GM12878 (cell line): ENCODE measurements at regions not wholly inside any gene's neighbourhood (a gene's known extent, or its start where the extent isn't known, plus 50 kb on each side); places are given as distances from the start of the nearest gene placed in this dataset.

Source experiments
- ATAC-seq: fragments of 200-7000 bp; cut with Tn5 transposase; 3 replicates; pipeline ENCODE4 v1.9.1; 2020; ENCODE audit warnings: mild to moderate bottlenecking, moderate library complexity
- BruUV-seq: library from RNA; stranded (reverse); fragments of 400-500 nt; replicated peaks from 2 replicates; lab custom pipeline; 2021; lab: Mats Ljungman, UMichigan
- CTCF ChIA-PET: fragments of 300-600 bp; sonication (Branson Sonifier 250); formaldehyde crosslinking; extraction: SDS; loops from one replicate; lab custom pipeline; 2021; ENCODE audit warnings: inconsistent platforms; lab: Yijun Ruan, JAX
- POLR2A ChIA-PET: fragments of 350-600 bp; formaldehyde crosslinking; extraction: SDS; loops from one replicate; lab custom pipeline; 2021; ENCODE audit warnings: inconsistent platforms; lab: Charles Lee
- RAD21 ChIA-PET: fragments of 300-600 bp; sonication (Branson Sonifier 250); formaldehyde crosslinking; loops from one replicate; lab custom pipeline; 2023; ENCODE audit warnings: antibody characterized with exemption; ENCODE audit not compliant: unreplicated experiment; lab: Charles Lee
- SMC1A ChIA-PET: fragments of 300-600 bp; sonication (Branson Sonifier 250); formaldehyde crosslinking; loops from one replicate; lab custom pipeline; 2023; ENCODE audit not compliant: unreplicated experiment, uncharacterized antibody; lab: Charles Lee
- DNase-seq: peaks from one replicate; pipeline ENCODE4 v3.0.0-alpha.2; 2011; ENCODE audit warnings: low read depth, low spot score
- FAIRE-seq: peaks from 3 replicates; lab custom pipeline; 2011; peaks lifted over from hg19 to GRCh38; lab: Jason Lieb, UNC
- H2AFZ ChIP-seq: 2 replicates; pipeline ENCODE4 v1.6.0; 2011; ENCODE audit warnings: low read depth, low read length, control low read depth; ENCODE audit not compliant: control insufficient read depth
- H3K27ac ChIP-seq: 2 replicates; pipeline ENCODE4 v1.5.1; 2011; ENCODE audit warnings: control low read depth; ENCODE audit not compliant: control insufficient read depth, insufficient read depth
- H3K27me3 ChIP-seq, 2 experiments: replicated peaks in 1 of 2; 2 replicates each; pipeline versions ENCODE4 v1.6.0 to v1.6.1; 2011; ENCODE audit warnings: low read length in 1 of 2; ENCODE audit not compliant: control insufficient read depth in 2 of 2, insufficient read depth in 2 of 2
- H3K36me3 ChIP-seq, 2 experiments: 2 replicates each; pipeline ENCODE4 v1.5.1; 2011; ENCODE audit warnings: low read length in 1 of 2; ENCODE audit not compliant: control insufficient read depth in 2 of 2, insufficient read depth in 2 of 2
- H3K4me1 ChIP-seq: 2 replicates; pipeline ENCODE4 v1.6.1; 2011; ENCODE audit warnings: mild to moderate bottlenecking, low read length, moderate library complexity, mixed read lengths; ENCODE audit not compliant: control insufficient read depth, insufficient read depth
- H3K4me2 ChIP-seq: 2 replicates; pipeline ENCODE4 v1.6.0; 2011; ENCODE audit warnings: control low read depth; ENCODE audit not compliant: control insufficient read depth, insufficient read depth
- H3K4me3 ChIP-seq: fragments of 200-600 bp; sonication (generic); 2 replicates; pipeline ENCODE4 v1.5.1; 2016
- H3K79me2 ChIP-seq: 2 replicates; pipeline ENCODE4 v1.6.0; 2011; ENCODE audit warnings: low read length; ENCODE audit not compliant: control insufficient read depth, insufficient read depth
- H3K9ac ChIP-seq: 2 replicates; pipeline ENCODE4 v1.8.0; 2011; ENCODE audit warnings: low read length, control low read depth, mixed read lengths; ENCODE audit not compliant: control insufficient read depth, insufficient read depth
- H3K9me3 ChIP-seq: replicated peaks from 3 replicates; pipeline ENCODE4 v1.5.1; 2011; ENCODE audit warnings: mild to moderate bottlenecking, low read length; ENCODE audit not compliant: control insufficient read depth, insufficient read depth
- H4K20me1 ChIP-seq: 2 replicates; pipeline ENCODE4 v1.6.0; 2011; ENCODE audit not compliant: control insufficient read depth, insufficient read depth
- BCL3 ChIP-seq: IDR thresholded peaks from 2 replicates; pipeline ENCODE4 v1.6.1; 2011; ENCODE audit warnings: borderline replicate concordance, low read depth, mild to moderate bottlenecking, moderate library complexity, low read length; ENCODE audit not compliant: insufficient read depth, poor library complexity, severe bottlenecking
- CBFB ChIP-seq: IDR thresholded peaks from 2 replicates; pipeline ENCODE4 v1.6.1; 2016; ENCODE audit warnings: antibody characterized with exemption, low read depth
- CBX3 ChIP-seq: fragments of 200-600 bp; sonication (generic); IDR thresholded peaks from 2 replicates; pipeline ENCODE4 v1.6.1; 2016; ENCODE audit warnings: low read depth, borderline replicate concordance
- EED ChIP-seq: sonication (generic); IDR thresholded peaks from 2 replicates; pipeline ENCODE4 v1.6.1; 2016; ENCODE audit warnings: antibody characterized with exemption, low read depth
- KDM1A ChIP-seq: fragments of 200-600 bp; sonication (generic); IDR thresholded peaks from 2 replicates; pipeline ENCODE4 v1.6.1; 2016; ENCODE audit warnings: borderline replicate concordance
- MLLT1 ChIP-seq: fragments of 450-650 bp; IDR thresholded peaks from 2 replicates; pipeline ENCODE4 v1.6.1; 2016; ENCODE audit warnings: mild to moderate bottlenecking
- NFIC ChIP-seq: IDR thresholded peaks from 2 replicates; pipeline ENCODE4 v1.6.1; 2012; ENCODE audit warnings: low read depth, mild to moderate bottlenecking, inconsistent platforms, low read length, moderate library complexity
- NFXL1 ChIP-seq: fragments of 450-650 bp; IDR thresholded peaks from 2 replicates; pipeline ENCODE4 v1.6.1; 2017; ENCODE audit warnings: antibody characterized with exemption, mild to moderate bottlenecking, borderline replicate concordance
- NFYB ChIP-seq: IDR thresholded peaks from 2 replicates; pipeline ENCODE4 v1.6.1; 2011; ENCODE audit warnings: low read depth, mild to moderate bottlenecking, low read length, improper control_type of control experiment, moderate library complexity; ENCODE audit not compliant: insufficient read depth
- PAX5 ChIP-seq: IDR thresholded peaks from 2 replicates; pipeline ENCODE4 v1.6.1; 2011; ENCODE audit warnings: low read depth, low read length, borderline replicate concordance
- RFX5 ChIP-seq: IDR thresholded peaks from 2 replicates; pipeline ENCODE4 v1.6.1; 2011; ENCODE audit warnings: low read depth, low read length, improper control_type of control experiment
- RUNX3 ChIP-seq: IDR thresholded peaks from 2 replicates; pipeline ENCODE4 v1.6.1; 2012; ENCODE audit warnings: low read length, inconsistent platforms
- SIN3A ChIP-seq: IDR thresholded peaks from 2 replicates; pipeline ENCODE4 v1.6.1; 2012; ENCODE audit warnings: low read depth, low read length, improper control_type of control experiment
- STAT1 ChIP-seq: fragments of 450-650 bp; conservative IDR thresholded peaks from 2 replicates; pipeline ENCODE4 v1.6.1; 2014; ENCODE audit warnings: antibody characterized with exemption, mild to moderate bottlenecking
- TCF12 ChIP-seq: IDR thresholded peaks from 2 replicates; pipeline ENCODE4 v1.6.1; 2011; ENCODE audit warnings: low read depth, mild to moderate bottlenecking, low read length
- WRNIP1 ChIP-seq: IDR thresholded peaks from 2 replicates; pipeline ENCODE4 v1.6.1; 2011; ENCODE audit warnings: low read depth, low read length, improper control_type of control experiment, borderline replicate concordance
- ZBED1 ChIP-seq: IDR thresholded peaks from 2 replicates; pipeline ENCODE4 v1.6.1; 2016; ENCODE audit warnings: borderline replicate concordance
- ZBTB40 ChIP-seq: fragments of 450-650 bp; IDR thresholded peaks from 2 replicates; pipeline ENCODE4 v1.6.1; 2016; ENCODE audit warnings: mild to moderate bottlenecking, moderate library complexity, borderline replicate concordance
- ZNF207 ChIP-seq: fragments of 450-650 bp; IDR thresholded peaks from 2 replicates; pipeline ENCODE4 v1.6.1; 2014; ENCODE audit warnings: antibody characterized with exemption, mild to moderate bottlenecking, borderline replicate concordance
- ZNF24 ChIP-seq: fragments of 450-650 bp; IDR thresholded peaks from 2 replicates; pipeline ENCODE4 v1.6.1; 2017; ENCODE audit warnings: antibody characterized with exemption, mild to moderate bottlenecking
- WGBS: methylation state at CpG from one replicate; pipeline ENCODE4 v1.1.6; 2016; ENCODE audit warnings: low lambda C conversion rate; ENCODE audit not compliant: insufficient replicate concordance, insufficient coverage; ENCODE audit errors: missing lambda C conversion rate; 5-methylcytosine and 5-hydroxymethylcytosine counted together
- in situ Hi-C: fragments of 300-500 bp; cut with MboI; formaldehyde crosslinking; loops from 9 replicates; pipeline ENCODE4 v1.14.3; 2018; ENCODE audit warnings: mixed read lengths
- intact Hi-C: fragments of 100-400 bp; cut with micrococcal nuclease; formaldehyde crosslinking; loops from one replicate; pipeline ENCODE4 v1.14.2; 2022; ENCODE audit not compliant: unreplicated experiment

- TF ChIP-seq ZNF207 (no peak), STAT1 (no peak)
These were observed 117.4 kb upstream of the GRPR start (continued) for GRCh38 chrX:16005917-16006316.

GRCh38 chrX:16002185-16002584 is 121.2 kb upstream of the GRPR start:
- Histone ChIP-seq H3K4me3 (no peak overlapping the region), H3K36me3 (no peaks in the 10 kb centered on the region), H4K20me1 (no peaks in the 10 kb centered on the region), H3K27ac (no peak overlapping the region), H3K9me3 (no peaks in the 10 kb centered on the region), H2AFZ (no peak overlapping the region), H3K4me1 (no peaks in the 10 kb centered on the region), H3K27me3 (no peaks in the 10 kb centered on the region), H3K9ac (no peak overlapping the region), H3K4me2 (no peak overlapping the region), H3K79me2 (no peaks in the 10 kb centered on the region)
- in situ Hi-C loops = no loop called here
- no peak for ATAC-seq
- ChIA-PET RAD21 (no interaction called here), POLR2A (no interaction called here), SMC1A (interaction anchor here (1.0 to 1.4 kb wide), 2 partner anchors 12 to 24 kb away, joined by 3 read pairs; no protein-coding TSS in a partner anchor), CTCF (no interaction called here)
- 0% methylated on average over 1 of the region's 1 CpG for WGBS
- DNase-seq = no peak
- intact Hi-C loops = no loop called here
- FAIRE-seq = no peak
- BruUV-seq = no TSS peak
- TF ChIP-seq CBFB (no peak), SIN3A (no peak), BCL3 (no peak), RUNX3 (no peak), TCF12 (no peak), ZBTB40 (no peak), NFYB (no peak), RFX5 (no peak), ZBED1 (no peak), MLLT1 (no peak), CBX3 (no peak), ZNF24 (no peak), PAX5 (no peak), KDM1A (no peak), NFIC (no peak), WRNIP1 (no peak), EED (no peak), NFXL1 (no peak)
